IMR-90 (cell line): ENCODE measurements at regions not wholly inside any gene's neighbourhood (a gene's known extent, or its start where the extent isn't known, plus 50 kb on each side); places are given as distances from the start of the nearest gene placed in this dataset.

Experiments
- ATAC-seq: fragments of 200-7000 bp; cut with Tn5 transposase; 2 replicates; pipeline ENCODE4 v1.9.1; 2020; ENCODE audit warnings: low read depth, mild to moderate bottlenecking, moderate library complexity
- BruUV-seq: library from RNA; stranded (reverse); fragments of 400-500 nt; replicated peaks from 2 replicates; lab custom pipeline; 2021; lab: Mats Ljungman, UMichigan
- CTCF ChIA-PET: fragments of 300-600 bp; formaldehyde crosslinking; extraction: SDS; loops from one replicate; lab custom pipeline; 2021; ENCODE audit warnings: antibody characterized with exemption; lab: Yijun Ruan, JAX
- POLR2A ChIA-PET: fragments of 300-600 bp; sonication (Branson Sonifier 250); formaldehyde crosslinking; loops from one replicate; lab custom pipeline; 2022; ENCODE audit warnings: antibody characterized with exemption; ENCODE audit not compliant: unreplicated experiment; lab: Charles Lee
- DNase-seq: peaks from one replicate; pipeline ENCODE4 v3.0.0; 2013
- H2AFZ ChIP-seq: replicated peaks from 2 replicates; pipeline ENCODE3; 2013; ENCODE audit warnings: low read length, mild to moderate bottlenecking; ENCODE audit not compliant: poor library complexity
- H2AK5ac ChIP-seq: 2 replicates; pipeline ENCODE4 v1.6.1; 2013; ENCODE audit warnings: low read depth, low read length, inconsistent platforms
- H2AK9ac ChIP-seq: replicated peaks from 2 replicates; pipeline ENCODE3; 2013; ENCODE audit warnings: mild to moderate bottlenecking, low read depth, low read length, moderate library complexity; ENCODE audit not compliant: poor library complexity
- H2BK120ac ChIP-seq: 2 replicates; pipeline ENCODE4 v1.6.1; 2013; ENCODE audit warnings: low read depth, low read length, inconsistent platforms
- H2BK15ac ChIP-seq: 3 replicates; pipeline ENCODE4 v1.6.1; 2013; ENCODE audit warnings: low read depth, low read length, inconsistent platforms
- H2BK20ac ChIP-seq: 2 replicates; pipeline ENCODE4 v1.6.1; 2013; ENCODE audit warnings: low read depth, mild to moderate bottlenecking, inconsistent platforms, low read length, moderate library complexity
- H2BK5ac ChIP-seq: 2 replicates; pipeline ENCODE4 v1.6.1; 2013; ENCODE audit warnings: mild to moderate bottlenecking, low read depth, low read length, inconsistent platforms; ENCODE audit not compliant: poor library complexity, severe bottlenecking
- H3K14ac ChIP-seq: replicated peaks from 2 replicates; pipeline ENCODE4 v1.6.1; 2013; ENCODE audit warnings: low read depth, low read length, inconsistent platforms
- H3K18ac ChIP-seq: 2 replicates; pipeline ENCODE4 v1.6.1; 2013; ENCODE audit warnings: low read depth, low read length, control low read depth
- H3K23ac ChIP-seq: 2 replicates; pipeline ENCODE4 v1.6.1; 2013; ENCODE audit warnings: low read depth, low read length, inconsistent platforms
- H3K27ac ChIP-seq: 2 replicates; pipeline ENCODE4 v1.5.1; 2013; ENCODE audit warnings: mild to moderate bottlenecking, control low read depth, low read length; ENCODE audit not compliant: insufficient read depth
- H3K27me3 ChIP-seq: 2 replicates; pipeline ENCODE4 v1.6.1; 2013; ENCODE audit warnings: low read length; ENCODE audit not compliant: control insufficient read depth, insufficient read depth
- H3K36me3 ChIP-seq: 2 replicates; pipeline ENCODE4 v1.6.1; 2013; ENCODE audit warnings: low read length, mixed read lengths; ENCODE audit not compliant: control insufficient read depth, insufficient read depth
- H3K4ac ChIP-seq: 2 replicates; pipeline ENCODE4 v1.6.1; 2013; ENCODE audit warnings: low read depth, low read length, inconsistent platforms
- H3K4me1 ChIP-seq: 2 replicates; pipeline ENCODE4 v1.6.1; 2013; ENCODE audit warnings: low read length, mixed read lengths; ENCODE audit not compliant: control insufficient read depth, insufficient read depth
- H3K4me2 ChIP-seq: 2 replicates; pipeline ENCODE4 v1.6.1; 2013; ENCODE audit warnings: low read depth, mild to moderate bottlenecking, control low read depth, low read length, moderate library complexity
- H3K4me3 ChIP-seq: 2 replicates; pipeline ENCODE4 v1.5.1; 2013; ENCODE audit warnings: low read depth, mild to moderate bottlenecking, control low read depth, low read length, moderate library complexity; ENCODE audit not compliant: insufficient read depth
- H3K56ac ChIP-seq: 2 replicates; pipeline ENCODE4 v1.6.1; 2013; ENCODE audit warnings: low read length, inconsistent platforms; ENCODE audit not compliant: insufficient read depth; ENCODE audit errors: extremely low read depth
- H3K79me1 ChIP-seq, 2 experiments: 2 replicates each; pipeline ENCODE4 v1.6.1; 2013; ENCODE audit warnings: low read length in 2 of 2, inconsistent platforms in 1 of 2, low read depth in 1 of 2
- H3K9ac ChIP-seq: 2 replicates; pipeline ENCODE4 v1.6.1; 2013; ENCODE audit warnings: low read depth, low read length, control low read depth
- H3K9me1 ChIP-seq: 2 replicates; pipeline ENCODE4 v1.6.1; 2013; ENCODE audit warnings: low read length, inconsistent platforms; ENCODE audit not compliant: insufficient read depth
- H3K9me3 ChIP-seq: 2 replicates; pipeline ENCODE4 v1.6.1; 2013; ENCODE audit warnings: low read length; ENCODE audit not compliant: control insufficient read depth, insufficient read depth
- H4K20me1 ChIP-seq: 2 replicates; pipeline ENCODE4 v1.6.1; 2013; ENCODE audit warnings: low read length, inconsistent platforms; ENCODE audit not compliant: insufficient read depth
- H4K5ac ChIP-seq: 2 replicates; pipeline ENCODE4 v1.6.1; 2013; ENCODE audit warnings: mild to moderate bottlenecking, low read depth, low read length, control low read depth
- H4K8ac ChIP-seq, 2 experiments: 2 replicates each; pipeline ENCODE4 v1.6.1; 2013; ENCODE audit warnings: low read depth in 2 of 2, low read length in 2 of 2, control low read depth in 1 of 2, inconsistent platforms in 1 of 2
- H4K91ac ChIP-seq: 2 replicates; pipeline ENCODE4 v1.6.1; 2013; ENCODE audit warnings: low read depth, low read length, inconsistent platforms; ENCODE audit not compliant: insufficient read depth
- WGBS, 2 experiments: methylation state at CpG; one replicate each; pipeline versions ENCODE4 v1.1.5 to v1.1.7; 2013; ENCODE audit warnings: missing lambda C conversion rate in 2 of 2; ENCODE audit not compliant: insufficient read length in 1 of 2; ENCODE audit errors: extremely low coverage in 2 of 2; 5-methylcytosine and 5-hydroxymethylcytosine counted together
- dilution Hi-C: fragments of 300-500 bp; cut with HindIII; formaldehyde crosslinking; loops from one replicate; pipeline ENCODE4 v1.14.3; 2018; ENCODE audit warnings: low sequenced_read_pairs; ENCODE audit not compliant: unreplicated experiment
- in situ Hi-C: fragments of 300-500 bp; cut with MboI; formaldehyde crosslinking; loops from 3 replicates; pipeline ENCODE4 v1.14.3; 2019; ENCODE audit warnings: low sequenced_read_pairs, inconsistent platforms, mixed read lengths
- intact Hi-C: fragments of 100-400 bp; cut with micrococcal nuclease; formaldehyde crosslinking; loops from 2 replicates; pipeline ENCODE4 v1.10.0; 2022
- TF ChIP-seq, protein P1 (sequence below): fragments of 150-350 bp; IDR thresholded peaks from 2 replicates; pipeline ENCODE4 v1.6.1; 2016; ENCODE audit warnings: low read depth, mild to moderate bottlenecking, low read length, moderate library complexity, borderline replicate concordance

- intact Hi-C loops, result no loop called here
Measured at GRCh38 chr1:56339786-56340465, 239.4 kb downstream of the PLPP3 start.

More at GRCh38 chr1:56339786-56340465, 239.4 kb downstream of the PLPP3 start:
- no peak overlapping the region for H2BK120ac ChIP-seq
- no peak overlapping the region for H4K5ac ChIP-seq
- peaks cover 12% of the 10 kb centered on the region; the same call in 1 of the 2 replicates for H3K9me1 ChIP-seq
- H4K20me1 ChIP-seq, result no peaks in the 10 kb centered on the region
- ChIA-PET CTCF (no interaction called here), POLR2A (no interaction called here)
- no peak overlapping the region for H3K4me3 ChIP-seq
- dilution Hi-C loops, result no loop called here
- H2AK9ac ChIP-seq, result peak overlapping the region; percentile 74
- H3K18ac ChIP-seq, result no peak overlapping the region
- H3K79me1 ChIP-seq, result no peaks in the 10 kb centered on the region
- TF ChIP-seq, protein P1, sequence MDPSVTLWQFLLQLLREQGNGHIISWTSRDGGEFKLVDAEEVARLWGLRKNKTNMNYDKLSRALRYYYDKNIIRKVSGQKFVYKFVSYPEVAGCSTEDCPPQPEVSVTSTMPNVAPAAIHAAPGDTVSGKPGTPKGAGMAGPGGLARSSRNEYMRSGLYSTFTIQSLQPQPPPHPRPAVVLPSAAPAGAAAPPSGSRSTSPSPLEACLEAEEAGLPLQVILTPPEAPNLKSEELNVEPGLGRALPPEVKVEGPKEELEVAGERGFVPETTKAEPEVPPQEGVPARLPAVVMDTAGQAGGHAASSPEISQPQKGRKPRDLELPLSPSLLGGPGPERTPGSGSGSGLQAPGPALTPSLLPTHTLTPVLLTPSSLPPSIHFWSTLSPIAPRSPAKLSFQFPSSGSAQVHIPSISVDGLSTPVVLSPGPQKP, result no peak
- no peak overlapping the region for H2BK20ac ChIP-seq
- DNase-seq, result no peak
- H2AK5ac ChIP-seq, result peak overlapping the region; percentile 33; the same call in 1 of the 2 replicates
- H3K9me3 ChIP-seq, result no peaks in the 10 kb centered on the region
- no peak overlapping the region for H4K8ac ChIP-seq
- H3K23ac ChIP-seq, result 0 out of 2 replicates have a peak overlapping the region, but pooled peaks have one; percentile 3
- no peaks in the 10 kb centered on the region for H3K36me3 ChIP-seq
- no peak overlapping the region for H3K14ac ChIP-seq
- peaks cover 2% of the 10 kb centered on the region for H3K4me1 ChIP-seq
- no peak overlapping the region for H2BK15ac ChIP-seq
- H3K4ac ChIP-seq, result no peak overlapping the region
- H3K27me3 ChIP-seq, result no peaks in the 10 kb centered on the region
- H2BK5ac ChIP-seq, result no peak overlapping the region
- H3K4me2 ChIP-seq, result no peak overlapping the region
- no TSS peak for BruUV-seq
- WGBS, 2 experiments, result no CpG with 5 or more reads among the region's 6 CpGs
- no peak overlapping the region for H3K56ac ChIP-seq
- H4K91ac ChIP-seq, result no peak overlapping the region; the same call in 1 of the 2 replicates
- in situ Hi-C loops, result no loop called here
- no peak overlapping the region for H3K27ac ChIP-seq
- no peak overlapping the region for H2AFZ ChIP-seq
- H3K9ac ChIP-seq, result no peak overlapping the region
- no peak for ATAC-seq
